Endothelial cell of hepatic sinusoid (primary cell): ENCODE measurements at regions not wholly inside any gene's neighbourhood (a gene's known extent, or its start where the extent isn't known, plus 50 kb on each side); places are given as distances from the start of the nearest gene placed in this dataset.

Source experiments
- in situ Hi-C: cut with HindIII; loops from 2 replicates; pipeline ENCODE4 v1.10.0; 2017; ENCODE audit warnings: low sequenced_read_pairs

DNA sequence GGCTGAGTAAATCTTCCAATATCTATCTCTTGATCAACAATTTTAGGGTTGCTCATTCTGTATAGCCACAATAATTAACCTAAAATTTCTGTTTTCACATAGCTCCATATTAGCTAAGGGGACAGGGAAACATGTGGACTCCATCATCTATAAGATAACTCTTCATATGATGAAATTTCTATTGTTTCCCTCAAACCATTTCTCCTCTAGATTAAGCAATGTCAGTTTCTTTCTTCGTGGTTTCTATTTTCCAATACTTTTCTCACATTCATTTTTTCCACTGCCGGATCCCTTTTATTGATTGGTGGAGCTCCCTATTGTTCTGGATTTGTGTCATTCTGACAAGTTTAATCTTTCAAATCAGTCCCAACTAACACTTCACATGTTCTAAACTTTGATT, 1221.3 kb upstream of the ZEB2 start:
- in situ Hi-C loops = no loop called here

DNA sequence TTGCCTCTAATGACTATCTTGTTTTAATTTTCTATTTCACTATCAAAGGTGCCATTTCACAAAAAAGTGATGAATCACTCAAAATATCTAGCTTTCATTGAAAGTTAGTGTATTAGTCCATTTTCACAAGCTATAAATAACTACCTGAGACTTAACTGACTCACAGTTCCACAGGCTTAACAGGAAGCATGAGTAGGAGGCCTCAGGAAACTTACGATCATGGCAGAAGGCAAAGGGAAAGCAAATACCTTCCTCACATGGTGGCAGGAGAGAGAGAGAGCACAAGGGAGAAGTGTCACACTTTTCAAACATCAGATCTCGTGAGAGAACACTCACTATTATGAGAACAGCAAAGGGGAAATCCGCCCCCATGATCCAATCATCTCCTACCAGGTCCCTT, 1220.4 kb upstream of the ZEB2 start:
- in situ Hi-C loops = no loop called here

DNA sequence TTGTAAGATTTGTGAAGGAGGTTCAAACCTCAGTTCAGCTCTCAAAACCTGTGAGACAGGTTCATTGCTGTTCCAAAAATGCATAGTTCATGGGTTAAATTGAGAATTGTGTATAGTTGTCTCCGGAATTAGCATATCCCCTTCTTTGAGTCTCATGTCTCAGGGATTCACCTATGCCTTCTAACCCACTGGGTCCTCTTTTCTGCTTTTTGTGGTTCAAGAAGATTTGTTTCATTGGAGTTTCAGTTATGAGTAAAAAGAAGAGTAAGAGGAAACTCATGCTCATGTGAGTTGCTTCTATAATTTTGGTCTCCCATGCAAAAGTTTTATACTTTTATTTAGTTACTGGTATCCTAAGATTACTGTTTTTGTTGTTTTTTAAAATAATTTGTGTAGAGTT, 1219.8 kb upstream of the ZEB2 start:
- in situ Hi-C loops = loop anchor here (5.0 kb wide), 1 partner anchor 447 kb away; no protein-coding TSS in a partner anchor

DNA sequence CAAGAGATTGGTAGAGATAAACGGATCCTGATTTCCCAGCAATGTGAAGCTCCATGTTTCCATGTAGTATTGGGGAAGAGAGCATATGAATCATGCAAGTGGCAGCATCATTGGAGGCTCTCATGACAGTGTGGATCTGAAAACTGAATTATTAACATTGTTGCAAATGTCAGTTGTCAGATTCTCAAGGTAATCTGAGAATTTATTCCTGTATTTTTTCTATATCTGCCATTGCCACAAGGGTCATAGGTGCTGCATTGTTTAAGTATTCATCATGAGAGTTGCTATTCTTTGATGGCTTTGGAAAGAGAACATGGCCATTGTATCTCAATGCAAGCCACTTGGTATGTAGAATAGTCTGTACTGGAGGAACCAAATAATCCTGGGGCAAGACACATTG, 1217.0 kb upstream of the ZEB2 start:
- in situ Hi-C loops = loop anchor here (5.0 kb wide), 1 partner anchor 445 kb away; no protein-coding TSS in a partner anchor

DNA sequence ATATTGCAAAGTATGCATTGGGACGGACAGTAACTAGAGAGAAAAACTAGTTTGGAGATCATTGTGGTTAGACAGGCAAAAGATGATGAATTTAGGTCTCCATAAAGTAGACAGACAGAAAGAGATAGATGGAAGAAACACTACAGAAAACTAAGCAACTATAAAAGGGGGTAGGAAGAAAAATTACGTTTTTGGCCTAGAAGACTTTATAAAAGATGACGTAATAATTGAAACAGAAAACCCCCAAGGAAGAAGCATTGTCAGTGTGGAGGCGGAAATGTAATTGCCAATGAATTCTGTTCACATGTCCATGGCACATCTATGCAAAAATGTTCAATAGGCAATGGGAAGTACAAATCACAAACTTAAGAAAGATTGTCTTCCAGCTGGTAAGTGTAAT, 1211.5 kb upstream of the ZEB2 start:
- in situ Hi-C loops = no loop called here

DNA sequence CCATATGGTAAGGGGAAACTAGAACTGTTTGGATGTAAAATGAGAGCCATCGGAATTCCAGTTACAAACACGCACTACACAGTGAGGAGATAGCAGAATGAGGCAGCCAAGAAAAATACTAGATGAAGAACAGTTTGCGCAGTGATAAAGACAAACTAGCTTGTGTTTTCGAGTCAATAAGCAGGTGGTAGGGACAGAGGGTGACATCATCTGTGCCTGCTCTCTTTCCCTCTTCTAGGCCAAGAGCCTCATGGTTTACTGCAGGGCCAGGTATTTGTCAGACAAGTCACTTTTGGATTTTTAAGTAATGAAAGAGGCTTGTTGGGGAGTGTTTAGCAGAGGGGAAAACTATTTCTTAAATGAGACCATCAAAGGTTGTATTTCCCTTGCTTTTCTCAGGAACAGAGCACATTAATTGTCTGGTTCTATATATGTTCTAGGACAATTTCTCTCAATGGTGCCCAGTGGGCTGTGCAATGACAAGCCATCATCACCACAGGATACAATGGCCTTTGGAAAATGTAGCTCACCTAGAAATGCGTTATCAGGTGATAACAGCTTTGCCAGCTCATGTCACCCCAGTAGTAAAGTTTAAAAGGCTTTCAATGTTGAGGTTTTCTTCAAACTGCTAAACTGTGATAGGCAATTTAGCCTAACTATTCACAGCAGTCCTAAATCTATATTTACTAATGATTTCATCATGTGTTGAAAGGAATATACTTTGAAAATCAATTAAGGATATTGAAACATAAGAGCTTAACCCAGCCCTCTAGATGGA, 1210.3 kb upstream of the ZEB2 start:
- in situ Hi-C loops = no loop called here

DNA sequence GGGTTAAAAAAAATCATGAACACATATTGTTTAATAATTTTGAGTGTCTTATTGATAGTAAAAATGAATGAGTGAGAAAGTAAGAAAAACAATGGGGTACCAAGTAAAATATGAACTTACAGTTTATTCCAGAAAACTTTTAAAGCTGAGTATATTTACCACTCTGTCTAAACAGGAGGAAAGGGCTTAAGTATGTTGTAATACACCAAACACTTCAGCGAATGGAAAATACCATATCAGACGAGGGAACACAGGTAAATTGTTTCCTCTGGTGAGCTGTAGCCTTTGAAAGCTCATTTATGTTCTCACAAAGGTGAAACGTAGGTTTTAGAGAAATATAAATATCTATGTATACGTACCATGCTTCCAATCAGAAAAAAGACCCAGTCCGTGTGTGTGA, 1209.6 kb upstream of the ZEB2 start:
- in situ Hi-C loops = no loop called here

DNA sequence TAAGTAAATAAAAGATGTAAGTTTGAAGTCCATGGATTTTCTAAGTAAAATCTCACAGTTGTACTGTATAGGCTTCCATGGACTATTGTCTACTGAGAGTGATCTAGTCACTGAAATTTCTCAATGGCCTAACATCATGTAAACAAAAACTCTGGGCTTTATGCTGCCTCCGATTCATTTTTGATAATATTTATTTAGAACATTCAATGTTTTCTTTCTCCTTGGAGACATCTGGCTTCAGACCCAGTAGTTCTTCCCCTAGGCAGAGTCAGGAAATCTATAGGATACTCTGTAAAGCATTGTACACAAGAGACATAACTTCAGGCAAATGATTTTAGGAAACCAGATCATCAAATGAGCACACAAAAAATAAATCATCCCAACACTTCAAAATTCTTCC, 1208.6 kb upstream of the ZEB2 start:
- in situ Hi-C loops = no loop called here

DNA sequence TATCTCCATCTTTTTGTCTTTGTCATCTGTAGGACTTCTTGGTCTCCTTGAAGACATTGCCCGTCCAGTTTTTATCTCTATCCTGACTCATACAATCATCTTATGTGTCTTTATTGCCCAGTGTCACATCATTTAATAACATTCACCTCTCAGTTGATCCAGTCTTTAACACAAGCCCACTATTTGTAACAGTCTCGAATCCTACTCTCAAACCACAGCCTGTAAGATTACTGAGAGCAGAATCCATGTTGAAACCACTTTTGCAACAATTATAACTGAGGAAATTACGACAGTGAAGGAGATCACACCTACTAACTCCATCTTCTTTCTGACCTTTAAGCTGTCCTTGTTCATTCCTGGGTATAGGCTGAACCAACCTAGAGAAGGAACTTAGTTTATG, 1206.0 kb upstream of the ZEB2 start:
- in situ Hi-C loops = no loop called here

DNA sequence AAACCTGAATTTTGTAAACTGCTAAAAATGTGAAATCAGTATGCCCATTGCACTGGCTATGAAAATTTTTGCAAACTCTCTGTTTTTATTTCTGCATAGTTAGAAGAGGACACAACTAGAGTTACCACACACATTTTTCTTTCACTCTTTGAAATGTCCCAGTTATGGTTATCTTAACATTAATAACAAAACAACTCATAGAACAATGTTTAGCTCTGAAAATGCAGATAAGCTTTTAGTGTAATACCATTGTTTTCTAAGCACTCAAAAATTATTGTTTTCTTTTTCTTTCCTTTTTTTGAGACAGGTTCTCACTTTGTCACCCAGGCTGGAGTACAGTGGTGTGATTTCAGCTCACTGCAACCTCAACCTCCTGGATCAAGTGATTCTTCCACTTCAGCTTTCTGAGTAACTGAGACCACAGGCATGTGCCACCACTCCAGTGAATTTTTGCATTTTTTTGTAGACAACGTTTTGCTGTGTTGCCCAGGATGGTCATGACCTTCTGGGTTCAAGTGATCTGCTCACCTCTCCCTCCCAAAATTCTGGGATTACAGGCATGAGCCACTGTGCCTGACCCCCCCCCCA, 1204.5 kb upstream of the ZEB2 start:
- in situ Hi-C loops = no loop called here

DNA sequence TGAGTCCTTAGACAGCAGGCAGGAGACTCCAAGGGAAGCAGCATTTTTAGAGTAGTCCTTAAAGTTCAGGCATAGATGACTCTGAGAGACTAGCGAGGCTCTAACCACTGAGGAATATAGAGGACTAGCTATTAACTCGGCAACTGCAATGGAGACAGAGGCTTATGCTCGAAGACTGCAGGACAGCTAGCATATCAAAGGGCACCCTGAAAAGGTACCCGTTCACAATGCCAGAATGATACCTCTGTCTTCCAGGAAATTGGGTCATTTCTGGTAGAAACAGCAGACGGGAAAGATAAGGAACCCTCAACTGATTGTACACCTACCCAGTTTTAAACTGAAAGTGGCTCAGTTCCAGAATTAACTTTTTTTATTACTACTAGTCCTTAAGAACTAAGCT, 1204.0 kb upstream of the ZEB2 start:
- in situ Hi-C loops = no loop called here

DNA sequence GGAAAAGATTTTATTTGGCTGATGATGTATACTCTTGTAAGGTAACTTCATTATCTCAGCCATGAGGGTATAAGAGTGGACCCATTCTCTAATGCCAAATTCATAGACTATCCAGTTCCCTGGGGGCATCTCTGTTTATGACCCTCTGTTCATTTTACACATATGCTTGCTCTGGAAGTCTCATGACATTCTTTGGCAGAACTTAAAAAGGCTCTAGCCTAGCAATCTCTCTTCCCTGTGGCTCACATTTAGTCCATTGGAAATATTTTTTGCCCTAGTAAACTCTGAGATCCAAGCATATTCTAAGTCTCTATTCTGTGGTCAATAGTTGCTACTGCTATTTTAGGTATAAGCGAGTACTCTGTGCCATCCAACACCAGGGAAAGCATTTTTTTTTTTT, 1201.8 kb upstream of the ZEB2 start:
- in situ Hi-C loops = no loop called here

DNA sequence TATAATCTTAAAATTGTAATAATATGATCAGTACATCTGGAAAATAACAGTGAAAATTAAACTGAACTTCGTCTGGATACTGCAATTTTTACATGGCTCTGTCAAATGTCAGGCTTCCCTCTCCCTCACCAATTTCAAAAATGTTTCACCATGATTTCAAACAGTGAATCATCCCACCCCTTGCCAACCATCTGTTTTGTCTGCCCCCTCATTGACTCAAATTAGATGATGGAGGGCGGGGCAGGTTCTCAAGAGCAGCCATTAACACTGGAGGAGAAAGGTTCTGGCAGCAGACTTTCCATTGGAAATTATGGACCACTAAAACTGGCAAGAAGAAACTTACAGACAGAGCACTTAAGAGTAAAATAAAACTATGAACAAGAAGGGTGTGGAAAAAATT, 1195.7 kb upstream of the ZEB2 start:
- in situ Hi-C loops = loop anchor here (5.0 kb wide), 1 partner anchor 58 kb away; no protein-coding TSS in a partner anchor

DNA sequence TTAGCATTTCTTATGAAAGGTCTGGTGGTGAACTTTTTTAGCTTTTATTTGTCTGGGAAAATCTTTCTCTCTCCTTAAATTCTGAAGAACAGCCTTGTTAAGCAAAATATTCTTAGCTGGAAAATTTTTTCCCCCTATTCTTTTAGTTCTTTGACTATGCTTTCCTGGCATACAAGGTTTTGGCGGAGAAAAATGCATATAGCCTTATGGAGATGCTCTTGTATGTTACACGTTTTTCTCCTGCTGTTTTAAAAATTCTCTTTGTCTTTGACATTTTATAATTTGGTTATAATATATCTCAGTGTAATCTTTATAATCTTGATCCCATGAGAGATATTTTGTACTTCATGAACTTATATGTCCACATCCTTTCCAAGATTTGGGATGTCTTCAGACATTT, 1190.4 kb upstream of the ZEB2 start:
- in situ Hi-C loops = no loop called here

DNA sequence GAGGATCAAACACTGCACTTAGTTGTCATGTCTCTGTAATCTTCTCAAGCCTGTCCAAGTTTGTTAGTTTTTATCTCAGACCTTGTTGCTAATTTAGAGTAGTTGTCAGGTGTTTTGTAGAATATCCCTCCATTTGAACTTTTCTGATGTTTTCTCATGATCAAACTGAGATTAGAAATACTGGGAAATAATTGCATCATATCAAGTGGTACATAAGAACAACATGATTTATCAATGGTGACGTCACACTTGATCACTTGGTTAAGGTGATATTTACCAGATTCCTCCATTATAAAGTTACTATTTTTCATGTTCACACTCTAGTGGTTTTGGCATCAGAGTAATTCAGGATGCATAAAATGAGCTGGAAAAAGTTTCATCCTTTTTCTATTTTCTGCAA, 1182.4 kb upstream of the ZEB2 start:
- in situ Hi-C loops = no loop called here

DNA sequence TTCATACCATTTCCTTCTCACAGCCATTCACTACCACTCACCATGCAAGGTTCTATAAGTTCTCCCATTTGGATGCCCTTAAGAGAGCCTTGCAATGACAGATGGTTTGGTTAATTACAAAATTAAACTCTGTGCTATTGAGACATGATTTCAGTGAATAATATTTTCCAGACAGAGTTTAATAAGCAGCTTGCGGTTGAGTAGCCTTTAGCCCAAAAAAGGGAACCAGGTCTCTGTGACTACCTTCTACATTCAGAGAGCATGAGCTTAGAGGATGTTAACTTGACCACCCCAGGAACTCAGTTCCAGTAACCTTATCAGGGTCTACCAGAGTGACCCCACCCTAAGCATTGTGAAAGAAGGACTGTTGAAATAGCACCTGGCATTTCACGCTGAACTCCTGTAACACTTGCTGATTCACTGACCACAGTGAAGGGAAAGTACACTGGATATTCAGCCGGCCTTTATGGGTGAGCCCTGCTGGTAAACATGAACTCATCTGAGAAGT, 1173.1 kb upstream of the ZEB2 start:
- in situ Hi-C loops = no loop called here

DNA sequence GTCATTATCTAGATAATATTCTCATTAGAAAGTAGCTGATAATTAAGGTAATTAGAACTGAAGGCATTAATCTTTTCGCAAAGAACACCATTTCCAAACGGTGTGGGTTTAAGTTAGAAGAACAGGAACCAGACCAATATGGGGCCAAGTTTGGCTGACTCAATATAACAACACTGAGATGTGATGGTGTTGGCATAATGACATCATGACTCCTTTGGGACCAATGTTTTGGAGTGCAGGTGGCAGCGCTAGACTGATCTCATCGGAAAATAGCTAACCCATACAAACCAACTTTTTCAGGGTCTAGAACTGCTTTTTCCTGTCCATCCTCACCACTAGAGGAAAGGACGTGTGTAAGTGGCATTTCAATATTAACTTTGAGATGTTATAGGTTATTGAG, 1171.7 kb upstream of the ZEB2 start:
- in situ Hi-C loops = no loop called here

DNA sequence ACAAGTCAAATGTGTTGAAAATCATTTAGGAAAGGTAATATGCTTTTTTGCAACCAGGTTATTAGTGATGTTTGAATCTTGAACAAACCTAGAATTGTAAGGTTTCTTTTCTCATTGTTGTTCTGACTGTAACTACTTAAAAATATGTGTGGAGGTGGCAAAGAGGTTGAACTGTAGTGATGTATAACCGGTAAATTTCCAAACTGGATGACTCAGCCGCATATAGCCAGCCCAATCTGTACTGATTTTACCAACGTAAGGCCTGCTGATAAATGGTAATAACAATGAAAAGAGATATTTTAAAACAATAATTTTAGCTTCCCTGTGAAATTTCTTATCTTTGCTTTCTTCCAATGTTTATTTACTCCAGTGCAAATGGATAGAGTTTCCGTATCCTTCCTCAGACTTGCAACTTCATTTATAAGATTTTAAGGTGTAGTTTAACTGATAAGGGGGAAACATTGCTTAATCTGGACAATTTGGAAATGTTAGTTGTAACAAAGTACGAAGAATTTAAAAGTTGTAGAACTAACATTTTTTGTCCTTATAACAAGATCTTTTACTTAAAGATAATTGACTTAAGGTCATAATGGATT, 1170.4 kb upstream of the ZEB2 start:
- in situ Hi-C loops = no loop called here

DNA sequence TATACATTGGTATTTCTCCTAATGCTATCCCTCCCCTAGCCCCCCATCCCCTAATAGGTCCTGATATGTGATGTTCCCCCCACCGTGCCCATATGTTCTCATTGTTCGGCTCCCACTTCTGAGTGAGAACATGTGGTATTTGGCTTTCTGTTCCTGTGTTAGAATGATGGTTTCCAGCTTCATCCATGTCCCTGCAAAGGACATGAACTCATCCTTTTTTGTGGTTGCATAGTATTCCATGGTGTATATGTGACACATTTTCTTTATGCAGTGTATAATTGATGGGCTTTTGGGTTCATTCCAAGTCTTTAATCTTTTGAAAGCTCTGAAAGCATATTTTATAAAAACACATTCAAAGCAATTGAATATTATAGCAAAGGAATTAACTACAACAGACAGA, 1169.4 kb upstream of the ZEB2 start:
- in situ Hi-C loops = no loop called here

DNA sequence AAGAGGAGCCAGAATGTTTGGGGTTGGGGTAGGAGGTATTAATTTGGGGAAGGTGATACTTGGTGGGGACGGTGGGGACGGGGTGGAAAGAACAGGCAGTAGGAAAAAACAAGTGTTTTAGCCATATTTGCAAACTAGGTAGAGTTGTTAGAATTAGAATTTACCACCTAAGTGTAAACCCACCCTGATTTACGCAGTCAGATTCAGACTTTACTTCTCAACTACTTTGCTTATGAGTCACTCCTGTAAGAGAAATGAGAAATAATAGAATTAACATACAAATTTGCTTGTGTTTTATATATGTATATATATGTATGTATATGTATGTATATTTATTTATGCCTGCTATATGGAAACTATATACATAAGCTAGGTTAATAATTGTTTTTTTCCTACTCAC, 1168.2 kb upstream of the ZEB2 start:
- in situ Hi-C loops = no loop called here

DNA sequence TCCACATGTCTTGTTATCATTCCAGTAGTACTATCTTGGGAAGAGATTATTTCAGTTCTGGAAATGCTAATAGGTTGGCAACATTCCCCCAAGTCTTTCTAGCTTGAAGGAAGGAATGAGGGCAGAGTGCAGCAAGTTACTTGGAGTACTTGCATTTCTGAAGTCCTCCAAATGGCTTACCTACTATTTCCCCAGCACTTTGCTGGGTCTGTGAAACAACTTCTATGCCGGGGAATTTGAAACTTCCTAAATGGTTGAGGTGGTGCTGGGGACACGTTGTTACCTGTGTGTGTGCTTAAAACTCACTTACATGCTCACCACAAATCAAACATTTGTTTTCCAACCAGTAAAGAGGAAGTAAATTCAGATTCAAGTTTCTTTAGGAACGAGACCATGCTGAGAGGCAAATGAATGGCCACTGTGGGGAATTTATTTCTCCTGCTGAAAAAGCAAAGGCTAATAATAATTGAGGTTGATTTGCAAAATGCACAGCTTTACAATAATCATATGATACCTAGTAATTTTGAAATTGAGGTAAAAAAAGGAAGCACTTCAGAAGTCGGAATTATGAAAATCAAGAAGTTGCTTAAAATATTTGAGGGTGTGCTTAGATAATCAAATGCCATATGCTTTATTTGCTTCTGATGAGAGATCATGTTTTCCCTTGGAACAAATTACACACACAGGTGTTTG, 1167.7 kb upstream of the ZEB2 start:
- in situ Hi-C loops = no loop called here
